ENCODE measurements at regions not wholly inside any gene's neighbourhood (a gene's known extent, or its start where the extent isn't known, plus 50 kb on each side); places are given as distances from the start of the nearest gene placed in this dataset.
A peak's percentile ranks its signal among the peaks of the same experiment; 100 is the strongest.

DNA sequence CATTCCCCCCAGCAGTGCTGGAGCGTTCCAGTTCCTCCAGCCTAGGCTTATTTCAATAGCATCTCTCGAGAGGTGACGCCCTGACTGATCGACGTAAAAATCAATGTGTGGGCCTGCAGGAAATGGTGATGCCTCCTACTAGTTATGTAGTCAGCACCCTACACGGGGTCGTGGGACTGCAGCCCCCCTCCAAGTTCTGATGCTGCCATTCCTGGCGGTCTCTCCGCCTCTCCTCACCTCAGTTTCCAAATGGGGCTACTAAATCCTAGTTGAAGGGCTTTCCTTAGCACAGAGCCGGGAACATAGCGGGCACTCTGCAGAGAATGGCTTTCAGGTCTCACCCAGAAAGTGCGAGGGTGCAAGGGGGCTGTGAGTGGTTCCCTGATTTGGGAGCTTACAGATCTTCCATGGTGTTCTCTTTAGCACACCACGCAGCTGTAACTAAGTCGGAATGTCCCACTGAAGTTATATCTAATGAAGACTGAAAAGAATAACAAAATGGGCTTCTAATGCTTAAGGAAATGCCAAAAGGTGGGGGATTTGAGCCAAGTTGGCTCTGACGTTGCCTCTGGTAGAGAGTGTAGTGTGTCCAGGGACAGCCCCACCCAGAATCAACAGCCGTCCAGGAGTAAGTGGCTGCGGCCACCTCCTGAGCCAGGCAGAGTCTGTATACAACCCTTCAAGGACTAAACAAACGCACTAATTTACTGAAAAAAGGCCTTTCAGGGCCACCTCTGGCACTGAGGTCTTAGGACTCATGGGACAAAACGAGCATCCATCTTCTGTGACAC is 299.7 kb upstream of the FOXF1 start:
- Histone ChIP-seq H3K27ac (ENCODE audit: low read depth) (no peak overlapping the region), H3K4me1 (ENCODE audit: insufficient read depth) (no peaks in the 10 kb centered on the region), H3K4me3 (ENCODE audit: low read depth, low read length) (no peak overlapping the region), H3K36me3 (ENCODE audit: insufficient read depth) (no peaks in the 10 kb centered on the region)
- no peak for DNase-seq (ENCODE audit: extremely low spot score)
- WGBS: 84% methylated on average over 19 of the region's 19 CpGs

- H3K27ac ChIP-seq (ENCODE audit: low read depth): no peak overlapping the region
- H3K4me1 ChIP-seq (ENCODE audit: insufficient read depth): no peaks in the 10 kb centered on the region
- no peak for DNase-seq (ENCODE audit: extremely low spot score)
Measured at GRCh38 chr16:86211265-86211664, 299.1 kb upstream of the FOXF1 start.

GRCh38 chr16:86211800-86212199 is 298.5 kb upstream of the FOXF1 start:
- no peaks in the 10 kb centered on the region for H3K36me3 ChIP-seq (ENCODE audit: insufficient read depth)
- no peaks in the 10 kb centered on the region for H3K4me1 ChIP-seq (ENCODE audit: insufficient read depth)
- DNase-seq (ENCODE audit: extremely low spot score): no peak
- H3K27ac ChIP-seq (ENCODE audit: low read depth): no peak overlapping the region
- WGBS: 67% methylated on average over 6 of the region's 6 CpGs
- H3K4me3 ChIP-seq (ENCODE audit: low read depth, low read length): no peak overlapping the region

More at GRCh38 chr16:86211265-86211664, 299.1 kb upstream of the FOXF1 start:
- 90% methylated on average over 5 of the region's 5 CpGs for WGBS
- no peak overlapping the region for H3K4me3 ChIP-seq (ENCODE audit: low read depth, low read length)
- H3K36me3 ChIP-seq (ENCODE audit: insufficient read depth): no peaks in the 10 kb centered on the region

DNA sequence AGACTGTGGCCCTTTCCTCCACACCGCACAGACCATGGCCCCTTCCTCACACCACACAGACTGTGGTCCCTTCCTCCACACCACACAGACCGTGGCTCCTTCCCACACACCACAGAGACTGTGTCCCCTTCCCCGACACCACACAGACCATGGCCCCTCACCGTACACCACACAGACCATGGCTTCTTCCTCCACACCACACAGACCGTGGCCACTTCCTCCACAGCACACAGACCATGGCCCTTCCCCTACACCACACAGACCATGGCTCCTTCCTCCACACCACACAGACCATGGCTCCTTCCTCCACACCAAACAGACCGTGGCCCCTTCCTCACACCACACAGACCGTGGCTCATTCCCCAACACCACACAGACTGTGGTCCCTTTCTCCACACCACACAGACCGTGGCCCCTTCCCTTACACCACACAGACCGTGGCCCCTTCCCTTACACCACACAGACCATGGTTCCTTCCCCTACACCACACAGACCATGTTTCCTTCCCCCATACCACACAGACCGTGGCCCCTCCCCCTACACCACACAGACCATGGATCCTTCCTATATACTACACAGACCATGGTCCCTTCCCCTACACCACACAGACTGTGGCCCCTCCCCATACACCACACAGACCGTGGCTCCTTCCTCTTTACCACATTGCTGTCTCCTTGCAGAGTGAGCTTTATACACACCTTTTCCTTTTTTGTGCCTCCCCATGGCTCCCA is 297.5 kb upstream of the FOXF1 start:
- no peaks in the 10 kb centered on the region for H3K36me3 ChIP-seq (ENCODE audit: insufficient read depth)
- H3K4me3 ChIP-seq (ENCODE audit: low read depth, low read length): no peak overlapping the region
- WGBS: 84% methylated on average over 11 of the region's 11 CpGs
- no peaks in the 10 kb centered on the region for H3K4me1 ChIP-seq (ENCODE audit: insufficient read depth)
- DNase-seq (ENCODE audit: extremely low spot score): no peak
- H3K27ac ChIP-seq (ENCODE audit: low read depth): no peak overlapping the region

GRCh38 chr16:86213437-86214205 is 296.7 kb upstream of the FOXF1 start:
- WGBS: 72% methylated on average over 12 of the region's 12 CpGs
- Histone ChIP-seq H3K36me3 (ENCODE audit: insufficient read depth) (no peaks in the 10 kb centered on the region), H3K27ac (ENCODE audit: low read depth) (no peak overlapping the region), H3K4me3 (ENCODE audit: low read depth, low read length) (no peak overlapping the region), H3K4me1 (ENCODE audit: insufficient read depth) (no peaks in the 10 kb centered on the region)
- DNase-seq (ENCODE audit: extremely low spot score): no peak

- H3K4me1 ChIP-seq (ENCODE audit: insufficient read depth): no peaks in the 10 kb centered on the region
- no peak for DNase-seq (ENCODE audit: extremely low spot score)
- 57% methylated on average over 14 of the region's 14 CpGs for WGBS
- peak overlapping the region; percentile 31 for H3K27ac ChIP-seq (ENCODE audit: low read depth)
- H3K4me3 ChIP-seq (ENCODE audit: low read depth, low read length): no peak overlapping the region
- no peaks in the 10 kb centered on the region for H3K36me3 ChIP-seq (ENCODE audit: insufficient read depth)
Measured at GRCh38 chr16:86214326-86215232, 295.7 kb upstream of the FOXF1 start.

DNA sequence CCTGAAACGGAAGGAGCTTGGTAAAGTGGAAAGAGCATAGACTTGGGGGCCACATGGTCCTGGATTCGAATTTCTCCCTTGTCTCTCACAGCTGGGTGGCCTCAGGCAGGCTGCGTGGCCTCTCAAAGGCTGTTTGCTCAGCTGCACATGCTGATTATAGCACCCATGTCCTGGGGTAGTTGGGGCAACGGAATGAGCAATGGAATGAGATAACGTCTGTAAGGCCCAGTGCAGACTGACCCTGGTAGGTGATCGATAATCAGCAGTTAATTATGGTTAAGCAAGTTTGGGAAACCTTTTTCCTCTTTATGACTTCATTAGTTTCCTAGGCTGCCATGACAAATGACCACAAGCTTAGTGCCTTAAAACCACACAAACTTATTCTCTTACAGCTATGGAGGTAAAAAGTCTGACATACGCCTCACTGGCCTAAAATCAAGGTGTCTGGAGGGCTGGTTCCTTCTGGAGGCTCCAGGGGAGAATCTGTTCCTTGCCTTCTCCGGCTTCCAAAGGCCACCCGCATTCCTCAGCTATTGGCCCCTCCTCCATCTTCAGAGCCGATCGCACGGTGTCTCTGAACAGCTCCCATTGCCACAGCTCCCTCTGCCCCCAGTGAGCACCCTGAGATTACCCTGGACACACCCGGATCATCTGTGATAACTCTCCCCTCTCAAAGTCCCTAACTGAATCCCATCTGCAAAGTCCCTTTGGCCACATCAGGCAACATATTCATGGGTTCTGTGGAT is 294.9 kb upstream of the FOXF1 start:
- Histone ChIP-seq H3K27ac (ENCODE audit: low read depth) (peak overlapping the region; percentile 31), H3K4me1 (ENCODE audit: insufficient read depth) (no peaks in the 10 kb centered on the region), H3K36me3 (ENCODE audit: insufficient read depth) (no peaks in the 10 kb centered on the region), H3K4me3 (ENCODE audit: low read depth, low read length) (no peak overlapping the region)
- DNase-seq (ENCODE audit: extremely low spot score): no peak
- WGBS: 91% methylated on average over 13 of the region's 13 CpGs

- Histone ChIP-seq H3K4me1 (ENCODE audit: insufficient read depth) (no peaks in the 10 kb centered on the region), H3K36me3 (ENCODE audit: insufficient read depth) (no peaks in the 10 kb centered on the region), H3K27ac (ENCODE audit: low read depth) (no peak overlapping the region), H3K4me3 (ENCODE audit: low read depth, low read length) (no peak overlapping the region)
- 85% methylated on average over 9 of the region's 9 CpGs for WGBS
- DNase-seq (ENCODE audit: extremely low spot score): no peak
Measured at GRCh38 chr16:86215979-86216585, 294.2 kb upstream of the FOXF1 start.

DNA sequence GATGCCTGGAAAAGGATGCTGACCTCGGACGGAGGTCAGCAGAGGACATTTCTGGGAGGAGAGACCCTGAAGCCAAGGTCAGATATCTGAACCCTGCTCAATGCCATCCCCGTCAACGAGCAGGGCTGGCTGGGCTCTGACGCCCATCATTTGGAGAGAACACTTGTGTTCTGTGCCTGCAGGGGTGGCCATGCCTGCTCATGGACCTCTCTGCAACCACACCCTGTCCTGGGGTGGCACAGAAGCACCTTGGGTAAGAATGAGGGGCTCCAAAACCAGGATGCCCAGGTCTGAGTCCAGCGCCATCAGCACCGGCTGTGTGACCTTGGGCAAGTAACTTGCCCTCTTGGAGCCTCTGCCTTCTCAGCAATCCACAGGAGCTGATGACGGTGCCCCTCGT is 293.7 kb upstream of the FOXF1 start:
- WGBS: 93% methylated on average over 9 of the region's 9 CpGs
- no peaks in the 10 kb centered on the region for H3K36me3 ChIP-seq (ENCODE audit: insufficient read depth)
- no peak for DNase-seq (ENCODE audit: extremely low spot score)
- H3K4me3 ChIP-seq (ENCODE audit: low read depth, low read length): no peak overlapping the region
- H3K4me1 ChIP-seq (ENCODE audit: insufficient read depth): no peaks in the 10 kb centered on the region
- no peak overlapping the region for H3K27ac ChIP-seq (ENCODE audit: low read depth)

DNA sequence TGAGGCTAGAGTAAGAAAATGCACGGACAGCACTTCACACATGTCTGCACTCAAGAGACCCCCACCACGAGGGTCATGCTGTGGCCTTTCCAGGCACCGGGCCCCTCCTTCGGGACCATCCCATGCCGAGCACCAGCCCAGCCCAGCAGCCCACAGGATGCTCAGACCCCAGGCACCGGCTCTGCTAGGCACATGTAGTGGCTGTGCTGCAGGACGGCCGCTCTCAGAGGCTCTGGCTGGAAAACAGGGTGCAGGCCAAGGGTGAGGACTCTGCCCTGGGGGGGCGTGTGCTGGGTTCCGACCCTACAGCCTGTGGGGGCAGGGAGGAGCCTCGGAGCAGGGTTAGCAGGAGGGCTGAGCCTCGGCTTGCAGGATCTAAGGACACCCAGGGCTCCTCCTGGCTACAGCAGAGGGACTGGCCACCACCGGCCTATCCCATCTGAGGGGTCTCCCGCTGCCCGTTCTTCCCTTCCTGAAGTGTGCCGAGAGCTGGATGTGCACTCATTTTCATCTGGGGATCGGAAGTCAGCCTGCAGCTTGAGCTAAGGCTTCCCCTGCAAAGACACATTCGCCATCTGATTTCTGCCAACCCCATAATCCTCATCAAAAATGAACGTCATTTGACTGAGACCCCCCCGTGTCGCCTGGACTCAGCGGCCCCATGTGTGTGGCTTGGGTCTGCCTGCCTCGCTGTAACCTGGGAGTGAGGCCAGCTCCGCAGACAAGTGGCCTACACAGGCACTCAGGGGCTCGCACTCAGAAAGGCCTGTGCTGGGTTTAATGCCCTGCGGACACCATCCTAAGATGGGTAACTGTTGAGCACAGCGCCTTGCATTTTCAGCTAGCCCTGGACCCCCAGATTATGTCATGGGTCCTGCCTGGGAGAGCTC is 293.1 kb upstream of the FOXF1 start:
- DNase-seq (ENCODE audit: extremely low spot score): no peak
- WGBS: 84% methylated on average over 27 of the region's 27 CpGs

DNA sequence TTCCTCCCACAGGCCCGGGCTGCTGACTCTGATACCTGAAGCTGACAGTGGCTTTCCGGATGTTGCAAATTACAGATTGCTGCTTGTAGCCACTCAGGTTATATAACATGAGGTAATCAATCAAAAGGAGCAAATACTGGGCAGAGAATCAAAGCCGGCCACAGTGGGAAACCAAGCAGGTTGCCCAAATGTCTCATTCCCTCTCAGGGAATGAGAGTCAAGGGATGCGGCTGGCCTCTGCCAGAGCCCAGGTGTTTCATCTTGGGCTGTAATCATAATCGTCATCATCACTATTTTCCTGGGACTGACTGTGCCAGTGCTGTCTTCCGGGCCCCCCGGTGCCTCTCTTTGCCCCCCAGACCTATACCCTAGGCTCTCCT is 292.4 kb upstream of the FOXF1 start:
- Histone ChIP-seq H3K4me1 (ENCODE audit: insufficient read depth) (no peaks in the 10 kb centered on the region), H3K4me3 (ENCODE audit: low read depth, low read length) (no peak overlapping the region), H3K36me3 (ENCODE audit: insufficient read depth) (no peaks in the 10 kb centered on the region), H3K27ac (ENCODE audit: low read depth) (peak overlapping the region; percentile 19)
- WGBS: 86% methylated on average over 7 of the region's 7 CpGs
- no peak for DNase-seq (ENCODE audit: extremely low spot score)

More for the DNA sequence above, 293.1 kb upstream of the FOXF1 start:
- no peak overlapping the region for H3K4me3 ChIP-seq (ENCODE audit: low read depth, low read length)
- peak overlapping the region; percentile 19 for H3K27ac ChIP-seq (ENCODE audit: low read depth)
- H3K4me1 ChIP-seq (ENCODE audit: insufficient read depth): no peaks in the 10 kb centered on the region
- no peaks in the 10 kb centered on the region for H3K36me3 ChIP-seq (ENCODE audit: insufficient read depth)
